Smooth muscle cell (in vitro differentiated cells): ENCODE measurements at regions not wholly inside any gene's neighbourhood (a gene's known extent, or its start where the extent isn't known, plus 50 kb on each side); places are given as distances from the start of the nearest gene placed in this dataset.

Experiments
- DNase-seq: peaks from one replicate; lab custom pipeline; 2025; ENCODE audit not compliant: unreplicated experiment; lab: John Stamatoyannopoulos, UW
- H2AFZ ChIP-seq: fragments of 200-600 bp; sonication (generic); 2 replicates; pipeline ENCODE4 v1.6.0; 2016; ENCODE audit warnings: antibody characterized with exemption, low read depth, mild to moderate bottlenecking
- H3F3A ChIP-seq: fragments of 200-600 bp; sonication (generic); 2 replicates; pipeline ENCODE4 v1.6.0; 2017; ENCODE audit warnings: antibody characterized with exemption, low read depth
- H3K27ac ChIP-seq: fragments of 200-600 bp; sonication (generic); 2 replicates; pipeline ENCODE4 v1.5.1; 2016; ENCODE audit warnings: low read depth, mild to moderate bottlenecking
- H3K27me3 ChIP-seq: fragments of 200-600 bp; sonication (generic); 2 replicates; pipeline ENCODE4 v1.6.1; 2016; ENCODE audit warnings: low read depth, mild to moderate bottlenecking
- H3K36me3 ChIP-seq: fragments of 200-600 bp; sonication (generic); 2 replicates; pipeline ENCODE4 v1.5.1; 2016; ENCODE audit warnings: low read depth
- H3K4me1 ChIP-seq: fragments of 200-600 bp; sonication (generic); 2 replicates; pipeline ENCODE4 v1.5.1; 2016; ENCODE audit warnings: low read depth
- H3K4me2 ChIP-seq: fragments of 200-600 bp; sonication (generic); 2 replicates; pipeline ENCODE4 v1.6.0; 2016; ENCODE audit warnings: mild to moderate bottlenecking
- H3K4me3 ChIP-seq: fragments of 200-600 bp; sonication (generic); 2 replicates; pipeline ENCODE4 v1.5.1; 2016; ENCODE audit warnings: mild to moderate bottlenecking
- H3K79me2 ChIP-seq: fragments of 200-600 bp; sonication (generic); 2 replicates; pipeline ENCODE4 v1.6.0; 2016; ENCODE audit warnings: low read depth, mild to moderate bottlenecking
- H3K9ac ChIP-seq: fragments of 200-600 bp; sonication (generic); 2 replicates; pipeline ENCODE4 v1.6.0; 2016; ENCODE audit warnings: low read depth
- H3K9me3 ChIP-seq: fragments of 200-600 bp; sonication (generic); replicated peaks from 2 replicates; pipeline ENCODE4 v1.5.1; 2016; ENCODE audit warnings: low read depth
- H4K20me1 ChIP-seq: fragments of 200-600 bp; sonication (generic); 2 replicates; pipeline ENCODE4 v1.6.0; 2016; ENCODE audit warnings: low read depth
- WGBS: methylation state at CpG from one replicate; pipeline ENCODE4 v1.1.7; 2016; ENCODE audit warnings: low lambda C conversion rate; 5-methylcytosine and 5-hydroxymethylcytosine counted together
- TF ChIP-seq, protein P1 (sequence below): fragments of 200-600 bp; sonication (generic); IDR thresholded peaks from 2 replicates; pipeline ENCODE4 v1.5.1; 2017; ENCODE audit warnings: borderline replicate concordance, mild to moderate bottlenecking, antibody characterized with exemption; ENCODE audit not compliant: insufficient read depth, poor library complexity, severe bottlenecking

DNA sequence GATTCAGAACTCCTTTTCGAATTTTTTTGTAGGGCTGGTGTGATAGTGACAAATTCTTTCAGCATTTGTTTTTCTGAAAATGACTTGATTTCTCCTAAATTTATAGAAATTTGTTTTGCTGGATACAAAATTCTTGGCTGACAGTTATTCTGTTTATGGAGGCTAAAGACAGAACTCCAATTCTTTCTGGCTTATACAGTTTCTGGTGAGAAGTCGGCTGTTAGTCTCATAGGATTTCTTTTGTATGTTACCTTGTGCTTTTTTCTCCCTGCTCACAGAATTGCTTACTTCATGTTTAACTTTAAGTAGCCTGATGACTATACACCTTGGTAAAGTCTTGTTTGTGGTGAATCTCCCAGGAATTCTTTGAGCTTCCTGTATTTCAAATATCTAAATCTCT lies 1264.6 kb downstream of the NSUN3 start:
- no peaks in the 10 kb centered on the region for H3K9me3 ChIP-seq
- no peak overlapping the region for H3K9ac ChIP-seq
- no peaks in the 10 kb centered on the region for H4K20me1 ChIP-seq
- H2AFZ ChIP-seq, result no peak overlapping the region
- no peak overlapping the region for H3K4me2 ChIP-seq
- no peaks in the 10 kb centered on the region for H3F3A ChIP-seq
- H3K4me3 ChIP-seq, result no peak overlapping the region
- TF ChIP-seq, protein P1, sequence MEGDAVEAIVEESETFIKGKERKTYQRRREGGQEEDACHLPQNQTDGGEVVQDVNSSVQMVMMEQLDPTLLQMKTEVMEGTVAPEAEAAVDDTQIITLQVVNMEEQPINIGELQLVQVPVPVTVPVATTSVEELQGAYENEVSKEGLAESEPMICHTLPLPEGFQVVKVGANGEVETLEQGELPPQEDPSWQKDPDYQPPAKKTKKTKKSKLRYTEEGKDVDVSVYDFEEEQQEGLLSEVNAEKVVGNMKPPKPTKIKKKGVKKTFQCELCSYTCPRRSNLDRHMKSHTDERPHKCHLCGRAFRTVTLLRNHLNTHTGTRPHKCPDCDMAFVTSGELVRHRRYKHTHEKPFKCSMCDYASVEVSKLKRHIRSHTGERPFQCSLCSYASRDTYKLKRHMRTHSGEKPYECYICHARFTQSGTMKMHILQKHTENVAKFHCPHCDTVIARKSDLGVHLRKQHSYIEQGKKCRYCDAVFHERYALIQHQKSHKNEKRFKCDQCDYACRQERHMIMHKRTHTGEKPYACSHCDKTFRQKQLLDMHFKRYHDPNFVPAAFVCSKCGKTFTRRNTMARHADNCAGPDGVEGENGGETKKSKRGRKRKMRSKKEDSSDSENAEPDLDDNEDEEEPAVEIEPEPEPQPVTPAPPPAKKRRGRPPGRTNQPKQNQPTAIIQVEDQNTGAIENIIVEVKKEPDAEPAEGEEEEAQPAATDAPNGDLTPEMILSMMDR, result no peak
- no peaks in the 10 kb centered on the region for H3K27me3 ChIP-seq
- DNase-seq, result no peak
- WGBS, result 76% methylated on average over 2 of the region's 2 CpGs
- no peak overlapping the region for H3K27ac ChIP-seq
- H3K4me1 ChIP-seq, result no peaks in the 10 kb centered on the region
- H3K36me3 ChIP-seq, result no peaks in the 10 kb centered on the region
- H3K79me2 ChIP-seq, result no peaks in the 10 kb centered on the region

DNA sequence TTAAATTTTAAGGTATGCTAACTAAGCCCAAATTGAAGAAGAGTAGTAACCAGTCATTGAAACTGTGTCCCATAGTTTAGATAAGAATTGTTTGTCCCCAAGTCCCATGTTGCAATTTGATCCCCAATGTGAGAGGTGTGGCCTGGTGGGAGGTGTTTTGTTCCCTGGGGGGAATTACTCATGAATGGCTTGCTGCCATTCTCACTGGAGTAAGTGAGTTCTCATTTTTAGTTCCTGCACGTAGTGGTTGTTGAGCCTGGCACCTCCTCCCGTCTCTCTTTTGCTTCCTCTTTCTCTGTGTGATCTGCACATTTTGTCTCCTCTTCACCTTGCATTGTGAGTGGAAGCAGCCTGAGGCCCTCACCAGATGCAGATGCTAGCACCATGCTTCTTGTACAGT lies 1271.0 kb downstream of the NSUN3 start:
- no peaks in the 10 kb centered on the region for H3K4me1 ChIP-seq
- H3K9ac ChIP-seq, result no peak overlapping the region
- H3K79me2 ChIP-seq, result no peaks in the 10 kb centered on the region
- H2AFZ ChIP-seq, result no peak overlapping the region
- TF ChIP-seq, protein P1, result no peak
- no peaks in the 10 kb centered on the region for H3K27me3 ChIP-seq
- no peaks in the 10 kb centered on the region for H4K20me1 ChIP-seq
- DNase-seq, result no peak
- 76% methylated on average over 2 of the region's 2 CpGs for WGBS
- H3F3A ChIP-seq, result no peaks in the 10 kb centered on the region
- no peaks in the 10 kb centered on the region for H3K36me3 ChIP-seq
- no peaks in the 10 kb centered on the region for H3K9me3 ChIP-seq
- no peak overlapping the region for H3K4me2 ChIP-seq
- H3K4me3 ChIP-seq, result no peak overlapping the region
- H3K27ac ChIP-seq, result no peak overlapping the region

DNA sequence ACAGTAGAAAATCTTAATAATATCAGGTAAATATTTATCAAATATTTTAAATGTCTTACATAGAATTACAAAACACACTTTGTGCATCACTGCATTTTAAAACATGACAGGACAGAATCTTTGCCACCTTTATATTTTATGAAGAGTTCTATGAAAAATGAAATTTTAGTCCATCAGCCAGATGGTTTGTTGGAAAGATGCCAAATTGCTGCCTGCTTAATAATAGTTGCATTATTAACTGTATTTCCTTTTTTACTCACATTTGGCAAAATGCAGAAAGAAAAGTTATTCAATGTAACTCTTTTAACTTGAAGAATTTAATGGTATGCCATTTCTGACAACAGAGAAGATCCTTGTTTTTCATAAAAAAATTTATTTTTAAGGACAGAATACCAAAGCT lies 1271.6 kb downstream of the NSUN3 start:
- H3K79me2 ChIP-seq, result no peaks in the 10 kb centered on the region
- TF ChIP-seq, protein P1, result no peak
- H4K20me1 ChIP-seq, result no peaks in the 10 kb centered on the region
- no peak overlapping the region for H3K9ac ChIP-seq
- no peak overlapping the region for H2AFZ ChIP-seq
- no peak overlapping the region for H3K4me2 ChIP-seq
- no peak overlapping the region for H3K27ac ChIP-seq
- H3K27me3 ChIP-seq, result no peaks in the 10 kb centered on the region
- no peaks in the 10 kb centered on the region for H3K4me1 ChIP-seq
- no peaks in the 10 kb centered on the region for H3F3A ChIP-seq
- H3K9me3 ChIP-seq, result no peaks in the 10 kb centered on the region
- H3K36me3 ChIP-seq, result no peaks in the 10 kb centered on the region
- no peak for DNase-seq
- no peak overlapping the region for H3K4me3 ChIP-seq

DNA sequence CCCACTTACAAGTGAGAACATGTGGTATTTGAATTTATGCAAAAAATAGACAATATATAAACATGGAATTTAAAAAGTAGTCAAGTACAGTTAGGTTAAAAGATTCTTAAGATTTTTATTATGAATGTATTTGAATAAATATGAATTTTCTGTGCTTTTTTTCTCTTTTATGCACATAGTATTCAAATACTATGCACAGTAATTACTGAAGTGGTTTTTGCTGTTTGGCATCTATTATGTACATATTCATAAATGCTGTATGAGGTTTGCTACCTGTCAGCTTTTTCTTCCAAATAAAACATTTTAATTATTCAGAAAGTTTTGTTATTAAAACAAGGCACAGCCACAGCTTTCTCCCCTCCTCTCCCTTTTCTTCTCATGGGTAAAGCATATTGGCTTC lies 1272.7 kb downstream of the NSUN3 start:
- no peaks in the 10 kb centered on the region for H3K27me3 ChIP-seq
- H3F3A ChIP-seq, result no peaks in the 10 kb centered on the region
- no peak overlapping the region for H3K4me3 ChIP-seq
- H3K4me2 ChIP-seq, result no peak overlapping the region
- TF ChIP-seq, protein P1, result no peak
- no peak overlapping the region for H2AFZ ChIP-seq
- H3K9ac ChIP-seq, result no peak overlapping the region
- DNase-seq, result no peak
- H3K27ac ChIP-seq, result no peak overlapping the region
- no peaks in the 10 kb centered on the region for H3K9me3 ChIP-seq
- H3K79me2 ChIP-seq, result no peaks in the 10 kb centered on the region
- no peaks in the 10 kb centered on the region for H3K4me1 ChIP-seq
- no peaks in the 10 kb centered on the region for H4K20me1 ChIP-seq
- H3K36me3 ChIP-seq, result no peaks in the 10 kb centered on the region
